ENCODE measurements at regions not wholly inside any gene's neighbourhood (a gene's known extent, or its start where the extent isn't known, plus 50 kb on each side); places are given as distances from the start of the nearest gene placed in this dataset.

- no peak for TF ChIP-seq CTCF (IDR thresholded peaks at IDR 0.05; ENCODE audit: insufficient read depth, low read length, poor library complexity, severe bottlenecking)
- Histone ChIP-seq H3K4me3 (replicated peaks; ENCODE audit: low read depth, low read length) (no peak overlapping the region), H3K36me3 (ENCODE audit: control insufficient read depth, insufficient read depth, low read length) (no peaks in the 10 kb centered on the region), H3K27me3 (replicated peaks; ENCODE audit: control insufficient read depth, insufficient read depth, low read length) (no peaks in the 10 kb centered on the region)
- DNase-seq (ENCODE audit: extremely low read depth, insufficient read length) = no peak
Measured at GRCh38 chr1:188668083-188668482, 1809.6 kb downstream of the BRINP3 start.

- H3K27me3 ChIP-seq (replicated peaks; ENCODE audit: control insufficient read depth, insufficient read depth, low read length) = no peaks in the 10 kb centered on the region
- H3K4me3 ChIP-seq (replicated peaks; ENCODE audit: low read depth, low read length) = no peak overlapping the region
- no peak for TF ChIP-seq CTCF (IDR thresholded peaks at IDR 0.05; ENCODE audit: insufficient read depth, low read length, poor library complexity, severe bottlenecking)
- H3K36me3 ChIP-seq (ENCODE audit: control insufficient read depth, insufficient read depth, low read length) = no peaks in the 10 kb centered on the region
- no peak for DNase-seq (ENCODE audit: extremely low read depth, insufficient read length)
Measured at GRCh38 chr1:188669728-188670382, 1807.8 kb downstream of the BRINP3 start.

GRCh38 chr1:188670837-188671236 lies 1806.8 kb downstream of the BRINP3 start:
- H3K36me3 ChIP-seq (ENCODE audit: control insufficient read depth, insufficient read depth, low read length) = no peaks in the 10 kb centered on the region
- no peaks in the 10 kb centered on the region for H3K27me3 ChIP-seq (replicated peaks; ENCODE audit: control insufficient read depth, insufficient read depth, low read length)
- no peak overlapping the region for H3K4me3 ChIP-seq (replicated peaks; ENCODE audit: low read depth, low read length)
- no peak for DNase-seq (ENCODE audit: extremely low read depth, insufficient read length)
- no peak for TF ChIP-seq CTCF (IDR thresholded peaks at IDR 0.05; ENCODE audit: insufficient read depth, low read length, poor library complexity, severe bottlenecking)

- Histone ChIP-seq H3K27me3 (replicated peaks; ENCODE audit: control insufficient read depth, insufficient read depth, low read length) (no peaks in the 10 kb centered on the region), H3K36me3 (ENCODE audit: control insufficient read depth, insufficient read depth, low read length) (no peaks in the 10 kb centered on the region)
- TF ChIP-seq CTCF (IDR thresholded peaks at IDR 0.05; ENCODE audit: insufficient read depth, low read length, poor library complexity, severe bottlenecking) = no peak
Measured at GRCh38 chr1:188672153-188672552, 1805.5 kb downstream of the BRINP3 start.

GRCh38 chr1:188689542-188689941 lies 1788.1 kb downstream of the BRINP3 start:
- Histone ChIP-seq H3K36me3 (ENCODE audit: control insufficient read depth, insufficient read depth, low read length) (no peaks in the 10 kb centered on the region), H3K27me3 (replicated peaks; ENCODE audit: control insufficient read depth, insufficient read depth, low read length) (no peaks in the 10 kb centered on the region), H3K4me3 (replicated peaks; ENCODE audit: low read depth, low read length) (no peak overlapping the region)
- no peak for DNase-seq (ENCODE audit: extremely low read depth, insufficient read length)
- no peak for TF ChIP-seq CTCF (IDR thresholded peaks at IDR 0.05; ENCODE audit: insufficient read depth, low read length, poor library complexity, severe bottlenecking)

More at GRCh38 chr1:188672153-188672552, 1805.5 kb downstream of the BRINP3 start:
- no peak overlapping the region for H3K4me3 ChIP-seq (replicated peaks; ENCODE audit: low read depth, low read length)
- DNase-seq (ENCODE audit: extremely low read depth, insufficient read length) = no peak

- H3K36me3 ChIP-seq (ENCODE audit: control insufficient read depth, insufficient read depth, low read length) = no peaks in the 10 kb centered on the region
- no peak for DNase-seq (ENCODE audit: extremely low read depth, insufficient read length)
- H3K4me3 ChIP-seq (replicated peaks; ENCODE audit: low read depth, low read length) = no peak overlapping the region
- no peaks in the 10 kb centered on the region for H3K27me3 ChIP-seq (replicated peaks; ENCODE audit: control insufficient read depth, insufficient read depth, low read length)
- no peak for TF ChIP-seq CTCF (IDR thresholded peaks at IDR 0.05; ENCODE audit: insufficient read depth, low read length, poor library complexity, severe bottlenecking)
Measured at GRCh38 chr1:188700116-188700515, 1777.5 kb downstream of the BRINP3 start.

Data from GM06990 (cell line).